Stimulated activated CD4-positive, alpha-beta T cell treated with anti-CD3 and anti-CD28 coated beads, Interleukin-15, amount 100 ng/mL, for 24 hours (primary cell): ENCODE measurements at regions not wholly inside any gene's neighbourhood (a gene's known extent, or its start where the extent isn't known, plus 50 kb on each side); places are given as distances from the start of the nearest gene placed in this dataset.
"Not testable (repeated sequence)": the region's sequence is repeated elsewhere in the genome, so short reads cannot be mapped to it uniquely, and the experiment has no call there.

Experiments used
- DNase-seq: peaks from one replicate; pipeline ENCODE4 v3.0.0-alpha.2; 2020

GRCh38 chr7:64469673-64470072, 93.2 kb downstream of the ZNF680 start:
- DNase-seq, result no peak

- no peak for DNase-seq
These were observed 97.3 kb downstream of the ZNF680 start for GRCh38 chr7:64465551-64465950.

- DNase-seq, result peak; percentile 14
These were observed 99.1 kb downstream of the ZNF680 start for GRCh38 chr7:64463636-64464375.

- not testable (repeated sequence) for DNase-seq
These were observed 103.0 kb downstream of the ZNF680 start for GRCh38 chr7:64459858-64460257.

GRCh38 chr7:64433590-64433989, 119.8 kb downstream of the ZNF736 start:
- DNase-seq, result no peak

GRCh38 chr7:64431838-64432237, 118.1 kb downstream of the ZNF736 start:
- no peak for DNase-seq

GRCh38 chr7:64429232-64429631, 115.5 kb downstream of the ZNF736 start:
- DNase-seq, result no peak

GRCh38 chr7:64425436-64425835, 111.7 kb downstream of the ZNF736 start:
- DNase-seq, result not testable (repeated sequence)

- no peak for DNase-seq
These were observed 93.4 kb downstream of the ZNF736 start for GRCh38 chr7:64407148-64407547.
